Colonic mucosa (tissue), 4 donors: ENCODE measurements at regions not wholly inside any gene's neighbourhood (a gene's known extent, or its start where the extent isn't known, plus 50 kb on each side); places are given as distances from the start of the nearest gene placed in this dataset.

Experiments used
- DNase-seq: peaks from one replicate; pipeline ENCODE4 v3.0.0-alpha.2; 2020
- H3K27ac ChIP-seq: fragments of 200-600 bp; one replicate; pipeline ENCODE4 v1.8.0; 2021
- H3K27me3 ChIP-seq: fragments of 200-600 bp; one replicate; pipeline ENCODE4 v1.8.0; 2021
- H3K36me3 ChIP-seq: fragments of 200-600 bp; one replicate; pipeline ENCODE4 v1.8.0; 2021
- H3K4me1 ChIP-seq: fragments of 200-600 bp; one replicate; pipeline ENCODE4 v1.8.0; 2021; ENCODE audit warnings: mild to moderate bottlenecking
- H3K4me3 ChIP-seq: fragments of 200-600 bp; one replicate; pipeline ENCODE4 v1.8.0; 2021
- H3K9ac ChIP-seq, 2 donors: one replicate each; pipeline ENCODE4 v1.7.0; 2013; ENCODE audit warnings: control low read depth in 2 of 2, low read depth in 2 of 2, low read length in 2 of 2
- H3K9me3 ChIP-seq: fragments of 200-600 bp; one replicate; pipeline ENCODE4 v1.8.0; 2021
- CTCF ChIP-seq: fragments of 200-600 bp; IDR thresholded peaks from one replicate; pipeline ENCODE4 v1.8.0; 2022; ENCODE audit warnings: antibody characterized with exemption, mild to moderate bottlenecking
- intact Hi-C: fragments of 100-400 bp; cut with DNase I; formaldehyde crosslinking; loops from one replicate; pipeline ENCODE4 v1.14.1; 2022
- donor health status: healthy.
- donor health status: DM: no; HTN: no; CAD: no.
- donor health status: DM: no; HTN: no; CAD: no.

GRCh38 chrX:116009346-116009745 lies 161.2 kb upstream of the AGTR2 start:
- no peak for DNase-seq

GRCh38 chrX:116009861-116010710 lies 160.5 kb upstream of the AGTR2 start:
- Histone ChIP-seq H3K27ac (no peak overlapping the region), H3K36me3 (no peaks in the 10 kb centered on the region), H3K27me3 (no peaks in the 10 kb centered on the region), H3K9ac (no peak overlapping the region), H3K4me1 (no peaks in the 10 kb centered on the region), H3K9me3 (no peaks in the 10 kb centered on the region), H3K4me3 (no peak overlapping the region)
- no peak for TF ChIP-seq CTCF
- DNase-seq: no peak
- intact Hi-C loops: no loop called here

More at GRCh38 chrX:116009346-116009745, 161.2 kb upstream of the AGTR2 start:
- no peak for TF ChIP-seq CTCF
- no peak overlapping the region for H3K27ac ChIP-seq
- H3K27me3 ChIP-seq: no peaks in the 10 kb centered on the region
- H3K36me3 ChIP-seq: no peaks in the 10 kb centered on the region
- no peaks in the 10 kb centered on the region for H3K4me1 ChIP-seq
- intact Hi-C loops: no loop called here
- H3K4me3 ChIP-seq: no peak overlapping the region
- H3K9ac ChIP-seq: no peak overlapping the region
- no peaks in the 10 kb centered on the region for H3K9me3 ChIP-seq

- intact Hi-C loops: no loop called here
- no peak overlapping the region for H3K27ac ChIP-seq
- H3K4me3 ChIP-seq: no peak overlapping the region
- no peaks in the 10 kb centered on the region for H3K27me3 ChIP-seq
- H3K36me3 ChIP-seq: no peaks in the 10 kb centered on the region
- DNase-seq: no peak
- TF ChIP-seq CTCF: no peak
- no peaks in the 10 kb centered on the region for H3K4me1 ChIP-seq
- no peaks in the 10 kb centered on the region for H3K9me3 ChIP-seq
- no peak overlapping the region for H3K9ac ChIP-seq
Observed at GRCh38 chrX:116010939-116011338, 159.6 kb upstream of the AGTR2 start.

GRCh38 chrX:116031331-116031730 lies 139.2 kb upstream of the AGTR2 start:
- DNase-seq: no peak
- H3K4me1 ChIP-seq: no peaks in the 10 kb centered on the region
- TF ChIP-seq CTCF: no peak

More at GRCh38 chrX:116031331-116031730, 139.2 kb upstream of the AGTR2 start:
- intact Hi-C loops: no loop called here
- Histone ChIP-seq H3K36me3 (no peaks in the 10 kb centered on the region), H3K27ac (no peak overlapping the region), H3K4me3 (no peak overlapping the region), H3K9me3 (no peaks in the 10 kb centered on the region), H3K9ac (no peak overlapping the region), H3K27me3 (no peaks in the 10 kb centered on the region)
